ENCODE measurements at regions not wholly inside any gene's neighbourhood (a gene's known extent, or its start where the extent isn't known, plus 50 kb on each side); places are given as distances from the start of the nearest gene placed in this dataset.

DNA sequence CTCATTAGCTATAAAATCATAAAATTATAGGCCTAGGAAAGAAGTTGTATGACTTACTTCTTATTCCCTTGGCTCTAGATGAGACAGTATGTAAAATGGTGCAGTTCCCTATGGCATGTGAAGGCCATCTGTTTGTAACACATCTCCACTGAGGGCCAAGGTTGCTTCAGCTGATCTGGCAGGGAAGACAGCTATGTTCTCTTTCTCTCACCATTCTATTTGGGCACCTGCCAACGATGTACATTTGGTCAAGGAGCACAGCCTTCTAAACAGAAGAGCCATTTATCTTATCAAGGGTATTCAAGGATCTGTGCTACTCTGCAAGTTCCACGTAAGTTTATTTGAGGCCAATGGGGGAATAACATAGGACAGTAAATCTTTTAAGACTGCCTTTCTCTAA is 129.8 kb upstream of the TOM1L1 start:
- intact Hi-C loops (cut with DNase I), result no loop called here
- no peak for DNase-seq (ENCODE audit: low spot score)

DNA sequence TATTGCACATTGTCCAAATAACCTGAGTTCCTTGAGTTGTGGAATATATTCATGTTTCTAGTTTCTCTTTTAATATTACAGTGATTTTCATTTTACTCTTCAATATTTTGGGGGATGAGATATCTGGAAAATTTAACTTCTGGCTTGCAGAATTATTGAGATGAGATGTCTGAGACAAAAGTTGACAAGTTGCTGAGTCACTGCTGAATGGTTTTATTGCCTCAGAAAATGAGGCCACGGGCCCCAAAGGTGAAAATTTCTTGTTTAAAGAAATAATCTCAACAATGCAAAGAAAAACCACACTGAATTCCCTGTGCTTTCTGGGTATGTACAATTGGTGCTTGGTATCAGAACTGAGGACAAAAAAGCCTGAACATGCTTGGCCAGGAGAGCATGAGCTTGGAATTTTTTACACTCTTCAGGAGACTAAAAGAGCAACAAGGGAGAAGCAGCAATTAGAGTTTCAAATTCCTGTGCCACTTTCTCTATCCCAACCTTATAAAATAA is 129.2 kb upstream of the TOM1L1 start:
- no peak for DNase-seq (ENCODE audit: low spot score)
- intact Hi-C loops (cut with DNase I), result no loop called here

DNA sequence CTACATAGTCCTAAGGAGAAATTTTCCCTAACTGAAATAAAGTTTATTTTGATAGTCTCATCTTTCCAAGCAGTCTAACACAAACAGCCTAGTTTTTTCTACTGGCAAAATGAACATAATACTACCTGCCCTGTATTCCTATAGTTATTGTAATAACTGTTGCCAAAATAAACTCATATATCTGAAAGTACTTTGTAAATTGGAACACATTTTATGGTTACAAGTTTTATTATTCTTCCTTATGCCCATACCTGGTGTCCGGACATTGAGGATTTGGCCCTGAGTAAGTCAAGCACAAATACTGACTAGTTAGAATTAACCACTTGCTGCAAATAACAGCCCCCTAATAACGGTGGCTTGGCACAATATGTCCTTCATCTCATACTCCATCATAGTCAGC is 120.4 kb upstream of the TOM1L1 start:
- intact Hi-C loops (cut with DNase I), result no loop called here
- no peak for DNase-seq (ENCODE audit: low spot score)

DNA sequence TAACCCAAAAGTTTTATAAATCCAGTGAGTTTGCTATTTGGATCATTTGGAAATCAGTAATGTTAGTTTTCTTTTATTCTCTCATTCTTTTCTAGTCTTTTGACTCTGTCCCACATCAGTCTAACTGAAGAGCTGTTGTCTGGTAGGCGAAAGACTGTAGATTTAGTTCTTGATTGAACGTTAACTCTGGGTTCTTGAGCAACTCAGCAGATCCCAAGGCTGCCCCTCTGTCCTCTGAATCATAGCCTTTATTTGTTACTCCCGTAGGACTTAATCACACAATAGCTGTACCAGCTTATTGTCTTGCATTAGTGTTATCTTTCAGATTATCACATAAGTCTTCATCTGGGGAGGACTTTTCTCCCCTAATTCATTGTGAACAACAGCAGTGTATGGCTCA is 119.3 kb upstream of the TOM1L1 start:
- intact Hi-C loops (cut with DNase I), result no loop called here

DNA sequence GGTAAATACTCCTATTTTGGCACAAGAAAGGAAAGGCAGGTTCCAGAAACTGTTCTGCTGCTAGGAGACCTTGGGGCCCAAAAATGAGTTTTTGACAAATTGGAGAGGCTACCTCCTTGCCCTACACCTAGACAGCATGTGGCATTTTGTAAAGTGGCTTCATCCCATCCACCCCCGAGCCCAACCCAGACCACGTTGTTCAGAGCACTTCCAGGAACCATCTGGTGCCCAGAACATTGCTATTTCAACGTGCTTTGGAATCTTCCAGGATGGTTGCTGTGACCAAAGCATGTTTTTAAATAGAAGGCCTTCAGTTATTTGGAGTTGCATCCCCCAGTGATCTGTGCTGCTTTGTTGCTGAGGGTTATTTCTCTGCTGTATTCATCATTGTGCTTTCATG is 116.3 kb upstream of the TOM1L1 start:
- no peak for DNase-seq (ENCODE audit: low spot score)
- intact Hi-C loops (cut with DNase I), result no loop called here

More for the DNA sequence above, 119.3 kb upstream of the TOM1L1 start:
- DNase-seq (ENCODE audit: low spot score), result no peak

DNA sequence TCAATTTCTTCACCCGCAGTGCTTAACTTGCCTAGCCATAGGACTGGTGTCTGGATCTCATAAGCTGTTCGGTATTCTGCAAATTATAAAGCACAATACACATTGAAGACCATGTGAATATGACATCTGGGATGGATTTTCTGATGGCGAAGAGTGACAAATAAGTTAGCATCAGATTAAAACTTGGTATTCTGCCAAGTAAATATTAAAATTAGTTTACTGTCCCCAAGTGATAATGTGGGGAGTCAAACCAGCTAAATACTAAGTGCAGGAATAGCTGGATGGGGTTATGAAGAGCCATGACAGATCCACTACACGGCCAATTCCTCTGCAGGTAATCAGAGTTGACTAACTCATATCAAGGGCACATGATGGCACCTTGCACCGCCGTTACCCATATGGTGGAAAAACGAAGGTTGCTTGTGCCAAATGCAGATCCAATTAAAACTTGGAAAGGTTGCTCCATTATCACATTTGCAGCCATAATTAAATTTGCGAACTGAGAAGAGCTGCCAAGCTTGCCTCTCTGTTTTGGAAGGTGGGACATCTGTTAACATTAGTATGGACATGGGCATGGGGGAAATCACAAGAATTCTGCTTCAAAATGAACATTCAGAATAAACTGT is 114.9 kb upstream of the TOM1L1 start:
- intact Hi-C loops (cut with DNase I), result no loop called here
- no peak for DNase-seq (ENCODE audit: low spot score)

DNA sequence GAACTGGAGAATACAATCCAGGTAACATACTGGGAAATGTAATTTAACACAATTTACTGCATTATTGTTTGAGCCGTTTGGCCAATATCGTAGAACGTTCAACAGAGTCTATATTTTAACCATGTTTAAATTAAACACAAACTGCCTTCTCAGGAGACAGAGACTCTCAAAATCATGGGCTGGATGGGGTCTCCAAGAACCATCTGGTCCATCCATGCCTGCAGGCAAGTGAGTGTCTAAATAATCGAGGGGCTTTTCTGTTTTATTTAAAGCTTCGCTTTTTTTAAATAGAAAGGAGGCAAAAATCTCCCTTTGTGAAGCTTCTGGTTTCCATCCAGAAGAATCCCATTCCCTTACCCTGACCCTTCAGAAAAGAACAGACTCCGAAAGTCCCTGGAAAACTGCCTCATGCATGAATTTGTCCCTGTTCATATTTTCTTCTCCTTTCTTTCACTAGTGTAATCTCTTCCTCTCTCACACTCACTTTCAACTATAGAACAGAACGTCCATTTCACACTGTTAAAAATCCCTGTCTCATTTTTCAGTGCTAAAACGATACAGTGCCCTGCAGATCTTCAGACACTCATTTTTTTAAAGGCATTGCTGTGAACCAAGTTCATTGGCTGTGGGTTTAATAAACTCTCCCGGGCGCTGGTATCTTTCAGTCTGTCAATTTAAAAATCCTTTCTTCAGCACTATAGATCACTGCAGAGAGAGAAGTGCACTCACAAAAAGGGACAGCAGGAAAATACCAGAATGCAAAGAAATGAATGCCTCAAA is 111.4 kb upstream of the TOM1L1 start:
- no peak for DNase-seq (ENCODE audit: low spot score)
- intact Hi-C loops (cut with DNase I), result no loop called here

DNA sequence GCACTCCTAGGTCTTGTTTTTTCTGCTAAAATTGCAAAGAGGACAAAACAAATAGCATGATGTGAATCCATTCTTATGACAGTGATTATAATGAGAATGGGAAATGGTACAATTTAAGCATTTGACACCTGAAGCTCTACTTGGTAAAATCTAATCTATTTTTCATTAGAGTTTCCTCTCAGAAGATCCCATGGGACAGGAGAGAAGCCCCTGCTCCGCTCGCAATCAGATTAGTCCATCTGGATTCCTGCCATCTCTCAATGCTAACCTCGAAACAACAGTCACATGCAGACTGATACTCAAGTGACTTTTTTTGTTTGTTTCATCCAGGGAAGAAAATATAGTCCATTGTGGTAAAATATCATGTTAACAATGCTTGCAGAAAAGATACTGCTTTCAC is 107.4 kb upstream of the TOM1L1 start:
- no peak for DNase-seq (ENCODE audit: low spot score)
- intact Hi-C loops (cut with DNase I), result no loop called here

DNA sequence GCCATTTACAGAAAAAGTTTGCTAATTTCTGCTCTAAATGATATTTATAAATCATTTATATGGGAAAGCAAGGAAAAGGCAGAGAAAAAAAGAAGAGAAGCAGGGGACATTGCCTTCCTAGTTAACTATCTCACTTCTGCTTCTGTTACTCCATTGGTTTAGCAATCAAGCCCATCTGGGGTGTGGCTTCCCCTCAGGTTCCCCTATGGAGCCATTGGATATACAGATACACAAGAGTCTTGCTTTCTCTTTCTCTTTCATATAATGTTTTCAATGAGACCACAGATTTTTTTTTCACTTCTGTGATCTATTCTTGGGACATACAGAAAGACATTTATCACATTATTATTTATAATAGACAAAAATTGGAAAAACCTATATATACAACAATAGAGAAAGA is 105.6 kb upstream of the TOM1L1 start:
- DNase-seq (ENCODE audit: low spot score), result no peak
- intact Hi-C loops (cut with DNase I), result no loop called here

DNA sequence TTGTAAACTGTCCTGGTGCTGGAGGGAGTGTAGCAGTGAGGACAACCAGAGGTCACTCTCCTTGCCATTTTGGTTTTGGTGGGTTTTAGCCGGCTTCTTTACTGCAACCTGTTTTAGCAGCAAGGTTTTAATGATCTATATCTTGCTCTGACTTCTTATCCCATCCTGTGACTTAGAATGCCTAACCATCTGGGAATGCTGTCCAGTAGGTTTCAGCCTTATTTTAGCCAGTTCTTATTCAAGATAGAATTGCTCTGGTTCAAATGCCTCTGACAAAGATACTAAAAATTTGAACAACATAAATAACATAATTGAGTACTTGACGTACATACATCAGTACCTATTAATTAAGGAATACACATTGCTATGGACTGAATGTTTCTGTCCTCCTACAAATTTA is 93.3 kb upstream of the TOM1L1 start:
- intact Hi-C loops (cut with DNase I), result no loop called here
- DNase-seq (ENCODE audit: low spot score), result no peak

DNA sequence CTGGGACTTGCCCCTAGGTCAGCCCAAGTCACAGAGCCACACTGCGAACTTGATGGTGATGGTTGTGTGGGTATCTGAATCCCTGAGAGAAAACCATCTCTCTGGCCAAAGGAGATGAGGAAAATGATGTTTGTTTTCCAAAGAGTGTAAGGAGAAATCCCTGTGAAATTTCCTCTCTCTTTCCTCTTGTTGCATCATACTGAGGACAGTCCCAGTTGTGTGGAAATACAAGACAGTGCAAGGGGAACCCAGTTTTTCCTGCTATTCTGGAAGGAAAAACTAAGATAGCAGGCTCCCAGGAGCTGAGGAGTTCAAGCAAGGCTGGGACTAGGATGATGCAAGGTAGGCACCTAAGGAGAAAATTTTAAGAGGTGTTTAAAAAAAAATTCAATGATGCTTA is 86.8 kb upstream of the TOM1L1 start:
- intact Hi-C loops (cut with DNase I), result no loop called here
- DNase-seq (ENCODE audit: low spot score), result no peak

DNA sequence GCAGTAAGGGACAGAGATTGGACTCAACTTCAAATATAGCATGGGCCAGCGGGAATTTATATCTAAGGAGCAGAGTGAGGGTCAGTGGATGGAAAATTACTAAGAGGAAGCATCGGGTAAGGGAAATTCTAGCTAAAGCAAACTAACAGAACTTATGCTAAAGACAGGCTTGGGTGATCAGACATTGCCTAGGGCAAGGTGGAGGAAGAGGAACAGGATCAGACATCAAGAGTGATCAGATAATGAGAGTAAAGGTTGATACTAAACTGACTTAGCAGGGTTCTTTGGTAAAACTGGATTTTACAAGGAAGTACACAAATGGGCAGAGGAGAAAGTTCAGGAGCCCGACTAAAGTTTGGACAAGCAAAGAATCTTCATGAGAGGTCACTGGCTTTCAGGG is 86.3 kb upstream of the TOM1L1 start:
- no peak for DNase-seq (ENCODE audit: low spot score)
- intact Hi-C loops (cut with DNase I), result no loop called here

DNA sequence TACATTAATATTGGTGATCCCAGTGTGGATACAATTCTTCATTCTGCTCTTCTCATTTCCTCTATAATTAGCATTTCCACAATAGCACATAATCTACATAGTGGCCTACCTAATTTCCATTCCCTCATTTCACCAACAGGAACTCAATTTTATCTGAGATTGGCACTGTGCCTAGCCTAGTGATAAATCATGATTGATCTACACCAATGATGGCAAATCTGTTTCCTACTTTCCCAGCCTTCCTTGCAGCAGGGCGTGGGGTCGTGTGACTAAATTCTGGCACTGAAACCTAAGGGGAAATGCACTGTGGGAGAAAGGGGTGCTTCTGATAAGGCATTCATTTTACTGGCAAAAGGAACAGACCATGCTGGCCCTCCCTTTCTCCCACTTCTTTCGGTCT is 66.6 kb upstream of the TOM1L1 start:
- intact Hi-C loops (cut with DNase I), result no loop called here
- no peak for DNase-seq (ENCODE audit: low spot score)

DNA sequence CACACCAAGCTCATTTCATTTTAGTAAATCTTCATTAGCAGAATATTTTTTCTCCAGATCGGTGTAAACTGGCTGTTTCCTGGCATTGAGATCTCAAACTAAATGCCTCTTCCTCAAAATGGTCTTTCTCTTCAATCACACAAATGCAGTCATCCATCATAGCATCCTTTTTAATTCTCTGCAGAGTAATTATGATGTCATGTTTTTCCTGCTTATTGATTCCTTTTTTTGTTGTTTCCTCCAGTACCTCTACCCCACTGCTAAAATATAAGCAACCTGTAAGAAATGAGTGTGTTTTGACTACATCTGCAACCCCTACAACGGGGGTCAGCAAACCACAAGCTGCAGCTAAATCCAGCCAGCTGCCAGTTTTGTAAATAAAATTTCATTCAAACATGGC is 65.6 kb upstream of the TOM1L1 start:
- intact Hi-C loops (cut with DNase I), result no loop called here
- DNase-seq (ENCODE audit: low spot score), result no peak

DNA sequence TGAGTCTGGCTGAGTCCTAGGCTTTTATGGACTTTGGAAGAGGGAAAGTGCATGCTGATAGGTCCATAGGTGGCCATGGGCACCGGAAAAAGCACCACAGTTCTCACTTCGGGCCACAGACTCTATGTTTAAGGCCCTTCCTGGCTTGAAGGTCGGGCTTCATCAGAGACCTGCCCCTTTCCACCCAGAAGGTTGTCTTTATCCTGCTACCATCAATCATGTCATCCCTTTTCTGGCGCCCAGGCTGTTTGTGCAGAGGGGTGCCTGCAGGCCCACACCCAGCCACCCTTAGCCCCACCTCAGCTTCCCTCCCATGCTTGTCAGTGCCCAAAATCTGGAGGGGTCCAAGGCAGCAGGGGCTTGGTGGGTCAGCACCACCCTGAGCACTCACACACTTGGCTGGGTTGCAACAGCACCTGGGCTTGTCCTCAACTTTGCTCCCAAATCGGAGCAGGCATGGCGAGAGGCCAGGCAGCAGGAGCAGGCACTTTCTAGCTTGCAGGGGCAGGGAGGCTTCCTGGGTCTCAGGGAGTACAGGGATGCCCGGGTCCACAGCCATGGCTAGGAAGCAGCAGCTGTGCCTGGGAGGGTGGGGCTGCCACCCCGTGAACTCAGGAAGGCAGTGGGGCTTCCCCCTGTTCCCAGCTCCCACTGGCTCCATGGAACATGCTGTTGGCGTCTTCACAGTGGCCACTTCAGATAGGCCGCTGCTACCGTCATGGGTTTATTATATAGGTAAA is 63.8 kb upstream of the TOM1L1 start:
- intact Hi-C loops (cut with DNase I), result no loop called here
- no peak for DNase-seq (ENCODE audit: low spot score)

DNA sequence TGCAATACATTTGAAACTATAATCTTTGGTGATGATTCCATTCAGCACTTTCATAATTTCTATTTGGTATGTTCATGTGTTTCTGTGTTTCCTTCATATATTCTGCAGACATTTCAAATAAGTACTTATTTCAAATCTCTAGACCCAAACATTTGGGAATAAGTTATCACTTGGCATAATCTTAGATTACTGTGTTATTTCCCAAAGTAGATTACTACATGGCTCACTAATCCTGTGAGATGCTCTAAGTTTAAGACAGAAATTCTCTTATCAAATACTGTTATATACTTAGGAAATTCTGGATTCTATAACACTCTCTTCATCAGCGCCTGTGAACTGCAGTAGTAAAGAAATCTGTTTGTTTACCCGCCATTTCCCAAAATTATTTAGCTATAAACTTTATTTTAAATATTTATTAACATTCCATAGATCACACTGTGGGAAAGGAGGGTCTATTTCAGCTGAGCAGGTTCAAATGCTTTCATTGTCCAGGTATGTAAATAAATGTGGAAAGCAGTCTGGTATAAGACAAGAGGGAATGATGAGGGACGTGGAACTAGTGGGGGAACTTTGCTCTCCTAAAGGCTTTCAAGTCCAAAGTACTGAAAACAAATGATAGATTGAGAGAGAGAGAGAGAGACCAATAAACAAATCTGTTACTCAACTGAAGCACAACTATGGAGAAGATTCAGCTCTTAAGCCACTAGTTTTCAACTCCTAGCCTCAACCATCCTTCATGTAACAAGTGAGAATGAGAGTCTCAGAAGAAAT is 61.8 kb upstream of the TOM1L1 start:
- no peak for DNase-seq (ENCODE audit: low spot score)
- intact Hi-C loops (cut with DNase I), result no loop called here

DNA sequence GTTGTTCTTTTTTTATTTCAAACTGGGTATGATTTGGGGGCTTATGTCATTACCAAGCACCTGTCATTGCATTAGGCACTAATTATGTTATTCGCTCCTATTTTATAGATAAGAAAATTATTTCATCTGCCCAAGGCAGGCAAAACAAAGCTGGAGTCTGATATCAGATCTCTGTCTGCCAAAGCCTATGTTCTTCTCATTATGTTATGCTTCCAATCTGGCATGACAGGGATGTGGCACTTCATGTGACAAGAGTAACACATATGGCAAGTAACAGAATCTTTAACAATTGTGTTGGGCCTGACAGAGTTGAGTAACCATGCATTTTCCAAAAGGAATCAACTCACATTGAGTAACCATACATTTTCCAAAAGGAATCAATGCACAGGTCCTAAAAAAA is 61.2 kb upstream of the TOM1L1 start:
- DNase-seq (ENCODE audit: low spot score), result no peak
- intact Hi-C loops (cut with DNase I), result no loop called here

DNA sequence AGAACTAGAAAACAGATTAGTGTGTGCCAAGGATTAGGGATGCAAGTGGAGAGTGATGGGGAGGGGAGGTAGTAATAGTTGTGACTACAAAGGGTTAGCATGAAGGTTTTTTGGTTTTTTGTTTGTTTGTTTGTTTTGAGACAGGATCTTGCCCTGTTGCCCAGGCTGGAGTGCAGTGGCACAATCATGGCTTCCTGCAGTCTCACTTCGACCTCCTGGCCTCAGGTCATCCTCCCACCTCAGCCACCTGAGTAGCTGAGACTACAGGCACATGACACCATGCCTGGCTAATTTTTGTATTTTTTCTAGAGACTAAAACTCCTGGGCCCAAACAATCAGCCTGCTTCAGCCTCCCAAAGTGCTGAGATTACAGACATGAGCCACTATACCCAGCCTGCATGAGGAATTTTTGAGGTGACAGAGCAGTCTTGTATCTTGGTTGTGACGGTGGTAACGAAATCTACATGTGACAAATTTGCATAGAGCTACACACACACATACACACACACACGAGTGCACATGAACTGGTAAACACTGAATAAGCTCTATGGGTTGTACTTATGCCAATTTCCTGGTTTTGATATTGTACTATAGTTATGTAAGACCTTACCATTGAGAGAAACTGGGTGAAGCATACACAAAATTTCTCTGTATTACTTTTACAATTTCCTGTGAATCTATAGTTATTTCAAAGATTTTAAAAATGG is 59.6 kb upstream of the TOM1L1 start:
- intact Hi-C loops (cut with DNase I), result no loop called here
- DNase-seq (ENCODE audit: low spot score), result no peak

DNA sequence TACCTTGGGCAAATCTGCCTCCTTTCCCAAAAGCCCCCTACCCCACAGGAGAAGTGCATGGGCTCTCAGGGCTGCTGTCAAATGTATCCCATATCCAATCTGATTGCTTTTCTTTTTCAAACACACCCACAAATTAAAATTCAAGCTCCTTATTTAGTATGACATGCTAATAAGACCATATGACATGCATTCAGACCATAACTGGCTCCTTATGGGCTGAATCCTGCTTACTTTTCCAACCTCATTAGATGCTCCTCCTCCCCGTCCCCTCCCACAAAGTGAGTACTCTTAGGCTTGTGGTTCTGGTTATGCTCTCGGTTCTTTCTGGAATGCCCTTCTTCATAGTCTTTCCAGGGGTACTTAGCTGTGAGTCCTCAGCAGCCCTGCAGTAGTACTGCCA is 59.0 kb upstream of the TOM1L1 start:
- DNase-seq (ENCODE audit: low spot score), result no peak
- intact Hi-C loops (cut with DNase I), result no loop called here

DNA sequence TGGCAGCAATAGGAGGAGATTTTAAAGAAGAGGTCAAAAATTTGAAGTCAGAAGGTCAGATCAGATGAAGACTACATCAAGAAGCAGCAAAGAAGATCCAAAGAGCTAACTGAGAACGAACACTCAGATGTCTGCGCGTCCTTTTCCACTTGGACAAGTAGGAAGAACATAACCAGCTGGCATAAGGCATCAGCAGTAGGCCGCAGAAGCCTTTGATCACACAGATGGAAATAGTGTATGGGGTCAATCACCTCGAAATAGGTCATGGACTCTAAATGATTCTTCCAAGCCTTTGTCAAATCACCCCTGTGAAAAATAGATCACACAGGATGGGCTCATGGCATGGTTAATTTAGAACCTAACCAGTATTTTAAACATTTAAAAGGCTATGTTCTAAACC is 56.4 kb upstream of the TOM1L1 start:
- intact Hi-C loops (cut with DNase I), result no loop called here
- no peak for DNase-seq (ENCODE audit: low spot score)

Measured in cardiac septum (tissue), 1 donor.